ENCODE measurements at regions not wholly inside any gene's neighbourhood (a gene's known extent, or its start where the extent isn't known, plus 50 kb on each side); places are given as distances from the start of the nearest gene placed in this dataset.
A peak's percentile ranks its signal among the peaks of the same experiment; 100 is the strongest.
"Not testable (repeated sequence)": the region's sequence is repeated elsewhere in the genome, so short reads cannot be mapped to it uniquely, and the experiment has no call there.

GRCh38 chr4:124090021-124090420 lies 622.5 kb downstream of the ANKRD50 start:
- TF ChIP-seq POLR2A (IDR thresholded peaks at IDR 0.05; ENCODE audit: low read length) (no peak), GATA1 (IDR thresholded peaks at IDR 0.05; ENCODE audit: low read depth, low read length) (no peak)
- no peak for DNase-seq

GRCh38 chr4:124092101-124092500 lies 620.4 kb downstream of the ANKRD50 start:
- TF ChIP-seq GATA1 (IDR thresholded peaks at IDR 0.05; ENCODE audit: low read depth, low read length) (no peak), POLR2A (IDR thresholded peaks at IDR 0.05; ENCODE audit: low read length) (no peak)
- no peak for DNase-seq

- DNase-seq, result no peak
Measured at GRCh38 chr4:124092541-124092984, 620.0 kb downstream of the ANKRD50 start.

GRCh38 chr4:124095621-124096020 lies 616.9 kb downstream of the ANKRD50 start:
- TF ChIP-seq GATA1 (IDR thresholded peaks at IDR 0.05; ENCODE audit: low read depth, low read length) (no peak), POLR2A (IDR thresholded peaks at IDR 0.05; ENCODE audit: low read length) (no peak)

More at GRCh38 chr4:124092541-124092984, 620.0 kb downstream of the ANKRD50 start:
- TF ChIP-seq GATA1 (IDR thresholded peaks at IDR 0.05; ENCODE audit: low read depth, low read length), result no peak
- no peak for TF ChIP-seq POLR2A (IDR thresholded peaks at IDR 0.05; ENCODE audit: low read length)

GRCh38 chr4:124096290-124096689 lies 616.2 kb downstream of the ANKRD50 start:
- DNase-seq, result no peak
- TF ChIP-seq POLR2A (IDR thresholded peaks at IDR 0.05; ENCODE audit: low read length) (no peak), GATA1 (IDR thresholded peaks at IDR 0.05; ENCODE audit: low read depth, low read length) (no peak)

More at GRCh38 chr4:124095621-124096020, 616.9 kb downstream of the ANKRD50 start:
- DNase-seq, result no peak

GRCh38 chr4:124097447-124097846 lies 615.1 kb downstream of the ANKRD50 start:
- no peak for TF ChIP-seq POLR2A (IDR thresholded peaks at IDR 0.05; ENCODE audit: low read length)
- no peak for TF ChIP-seq GATA1 (IDR thresholded peaks at IDR 0.05; ENCODE audit: low read depth, low read length)
- DNase-seq, result no peak

GRCh38 chr4:124104101-124104500 lies 608.4 kb downstream of the ANKRD50 start:
- DNase-seq, result no peak

GRCh38 chr4:124104628-124105027 lies 607.9 kb downstream of the ANKRD50 start:
- TF ChIP-seq GATA1 (IDR thresholded peaks at IDR 0.05; ENCODE audit: low read depth, low read length), result no peak
- TF ChIP-seq POLR2A (IDR thresholded peaks at IDR 0.05; ENCODE audit: low read length), result no peak
- no peak for DNase-seq

More at GRCh38 chr4:124104101-124104500, 608.4 kb downstream of the ANKRD50 start:
- TF ChIP-seq POLR2A (IDR thresholded peaks at IDR 0.05; ENCODE audit: low read length), result no peak
- no peak for TF ChIP-seq GATA1 (IDR thresholded peaks at IDR 0.05; ENCODE audit: low read depth, low read length)

- TF ChIP-seq POLR2A (IDR thresholded peaks at IDR 0.05; ENCODE audit: low read length) (no peak), GATA1 (IDR thresholded peaks at IDR 0.05; ENCODE audit: low read depth, low read length) (no peak)
- no peak for DNase-seq
Measured at GRCh38 chr4:124105212-124105611, 607.3 kb downstream of the ANKRD50 start.

- TF ChIP-seq POLR2A (IDR thresholded peaks at IDR 0.05; ENCODE audit: low read length) (no peak), GATA1 (IDR thresholded peaks at IDR 0.05; ENCODE audit: low read depth, low read length) (no peak)
- DNase-seq, result no peak
Measured at GRCh38 chr4:124111411-124111810, 601.1 kb downstream of the ANKRD50 start.

- DNase-seq, result peak; percentile 46 to 49
- TF ChIP-seq POLR2A (IDR thresholded peaks at IDR 0.05; ENCODE audit: low read length) (no peak), GATA1 (IDR thresholded peaks at IDR 0.05; ENCODE audit: low read depth, low read length) (no peak)
Measured at GRCh38 chr4:124111922-124112321, 600.6 kb downstream of the ANKRD50 start.

- TF ChIP-seq GATA1 (IDR thresholded peaks at IDR 0.05; ENCODE audit: low read depth, low read length), result no peak
- no peak for TF ChIP-seq POLR2A (IDR thresholded peaks at IDR 0.05; ENCODE audit: low read length)
- no peak for DNase-seq
Measured at GRCh38 chr4:124118061-124118460, 594.5 kb downstream of the ANKRD50 start.

GRCh38 chr4:124121461-124121971 lies 591.0 kb downstream of the ANKRD50 start:
- no peak for TF ChIP-seq GATA1 (IDR thresholded peaks at IDR 0.05; ENCODE audit: low read depth, low read length)
- no peak for TF ChIP-seq POLR2A (IDR thresholded peaks at IDR 0.05; ENCODE audit: low read length)

GRCh38 chr4:124123181-124123580 lies 589.4 kb downstream of the ANKRD50 start:
- TF ChIP-seq GATA1 (IDR thresholded peaks at IDR 0.05; ENCODE audit: low read depth, low read length), result no peak
- TF ChIP-seq POLR2A (IDR thresholded peaks at IDR 0.05; ENCODE audit: low read length), result no peak
- DNase-seq, result no peak

More at GRCh38 chr4:124121461-124121971, 591.0 kb downstream of the ANKRD50 start:
- DNase-seq, result no peak

GRCh38 chr4:124123721-124124120 lies 588.8 kb downstream of the ANKRD50 start:
- TF ChIP-seq POLR2A (IDR thresholded peaks at IDR 0.05; ENCODE audit: low read length) (no peak), GATA1 (IDR thresholded peaks at IDR 0.05; ENCODE audit: low read depth, low read length) (no peak)
- DNase-seq, result no peak

GRCh38 chr4:124131324-124131723 lies 581.2 kb downstream of the ANKRD50 start:
- not testable (repeated sequence) for DNase-seq

Measured in erythroblast (primary cell).